ENCODE measurements at regions not wholly inside any gene's neighbourhood (a gene's known extent, or its start where the extent isn't known, plus 50 kb on each side); places are given as distances from the start of the nearest gene placed in this dataset.
"Not testable (repeated sequence)": the region's sequence is repeated elsewhere in the genome, so short reads cannot be mapped to it uniquely, and the experiment has no call there.

GRCh38 chr13:83024955-83025594 is 857.2 kb downstream of the SLITRK1 start:
- Mint-ChIP-seq H3K36me3 (ENCODE audit: low read depth) (no peaks in the 10 kb centered on the region), H3K4me3 (no peak overlapping the region), H3K4me1 (no peaks in the 10 kb centered on the region), H3K9me3 (peaks cover 13% of the 10 kb centered on the region), H3K27ac (no peak overlapping the region), H3K27me3 (no peaks in the 10 kb centered on the region)
- ATAC-seq (replicated peaks), result no peak

DNA sequence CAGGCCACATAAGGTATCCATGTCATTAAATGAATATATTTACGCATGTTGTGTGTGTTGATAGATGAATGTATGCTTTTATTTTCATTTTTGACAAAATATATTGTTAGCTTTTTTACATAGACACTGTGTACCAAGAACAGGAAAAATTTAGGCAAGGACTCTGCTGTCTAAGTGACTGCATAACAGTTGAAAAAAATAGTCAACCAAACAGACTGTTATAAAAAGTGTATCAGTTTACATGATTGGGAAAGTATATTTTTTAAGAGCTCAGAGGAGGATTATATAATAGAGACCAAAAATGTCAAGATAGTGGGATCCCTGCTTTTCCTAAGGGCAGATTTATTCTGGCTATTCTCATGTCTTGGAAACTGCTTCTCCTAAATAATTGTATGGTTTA is 858.0 kb downstream of the SLITRK1 start:
- H3K36me3 Mint-ChIP-seq (ENCODE audit: low read depth), result no peaks in the 10 kb centered on the region
- no peak for ATAC-seq (replicated peaks)
- H3K4me1 Mint-ChIP-seq, result no peaks in the 10 kb centered on the region
- H3K9me3 Mint-ChIP-seq, result peaks cover 13% of the 10 kb centered on the region
- H3K27ac Mint-ChIP-seq, result no peak overlapping the region
- H3K27me3 Mint-ChIP-seq, result no peaks in the 10 kb centered on the region
- no peak overlapping the region for H3K4me3 Mint-ChIP-seq

- Mint-ChIP-seq H3K9me3 (peaks cover 16% of the 10 kb centered on the region), H3K4me3 (no peak overlapping the region), H3K4me1 (no peaks in the 10 kb centered on the region), H3K36me3 (ENCODE audit: low read depth) (no peaks in the 10 kb centered on the region), H3K27ac (no peak overlapping the region), H3K27me3 (no peaks in the 10 kb centered on the region)
- no peak for ATAC-seq (replicated peaks)
Observed at GRCh38 chr13:83019986-83020385, 862.3 kb downstream of the SLITRK1 start.

GRCh38 chr13:83009987-83010386 is 872.3 kb downstream of the SLITRK1 start:
- Mint-ChIP-seq H3K4me3 (no peak overlapping the region), H3K27me3 (no peaks in the 10 kb centered on the region), H3K9me3 (no peaks in the 10 kb centered on the region), H3K4me1 (no peaks in the 10 kb centered on the region), H3K27ac (no peak overlapping the region), H3K36me3 (ENCODE audit: low read depth) (no peaks in the 10 kb centered on the region)
- ATAC-seq (replicated peaks), result no peak

GRCh38 chr13:83008212-83008929 is 873.9 kb downstream of the SLITRK1 start:
- Mint-ChIP-seq H3K4me3 (no peak overlapping the region), H3K27ac (no peak overlapping the region), H3K9me3 (peaks cover 5% of the 10 kb centered on the region), H3K36me3 (ENCODE audit: low read depth) (no peaks in the 10 kb centered on the region), H3K27me3 (no peaks in the 10 kb centered on the region), H3K4me1 (no peaks in the 10 kb centered on the region)
- ATAC-seq (replicated peaks), result no peak

GRCh38 chr13:83007226-83007625 is 875.0 kb downstream of the SLITRK1 start:
- Mint-ChIP-seq H3K27ac (no peak overlapping the region), H3K36me3 (ENCODE audit: low read depth) (no peaks in the 10 kb centered on the region), H3K27me3 (no peaks in the 10 kb centered on the region), H3K4me3 (no peak overlapping the region), H3K4me1 (no peaks in the 10 kb centered on the region), H3K9me3 (peaks cover 5% of the 10 kb centered on the region)
- no peak for ATAC-seq (replicated peaks)

GRCh38 chr13:83003185-83003584 is 879.1 kb downstream of the SLITRK1 start:
- Mint-ChIP-seq H3K9me3 (peaks cover 10% of the 10 kb centered on the region), H3K27me3 (no peaks in the 10 kb centered on the region), H3K4me3 (no peak overlapping the region), H3K27ac (no peak overlapping the region), H3K36me3 (ENCODE audit: low read depth) (no peaks in the 10 kb centered on the region), H3K4me1 (no peaks in the 10 kb centered on the region)
- ATAC-seq (replicated peaks), result no peak

DNA sequence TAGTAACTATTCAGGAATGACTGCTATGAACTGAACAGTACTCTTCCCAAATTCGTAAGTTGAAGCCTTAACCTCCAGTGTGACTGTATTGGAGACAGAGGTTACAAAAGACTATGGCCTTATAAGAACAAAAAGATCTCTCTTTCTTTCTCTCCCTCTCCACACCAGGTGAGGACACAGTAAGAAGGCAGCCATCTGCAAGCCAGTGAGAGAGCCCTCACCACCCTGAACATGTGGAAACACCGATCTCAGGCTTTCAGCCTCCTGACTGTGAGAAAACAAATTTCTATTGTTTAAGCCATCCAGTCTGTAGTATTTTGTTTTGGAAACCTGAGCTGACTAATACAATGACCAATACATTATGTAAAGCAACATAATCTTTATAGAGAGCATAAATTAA is 888.9 kb downstream of the SLITRK1 start:
- Mint-ChIP-seq H3K27me3 (no peaks in the 10 kb centered on the region), H3K4me1 (no peaks in the 10 kb centered on the region), H3K36me3 (ENCODE audit: low read depth) (no peaks in the 10 kb centered on the region), H3K27ac (no peak overlapping the region), H3K9me3 (peaks cover 3% of the 10 kb centered on the region), H3K4me3 (no peak overlapping the region)
- ATAC-seq (replicated peaks), result no peak

DNA sequence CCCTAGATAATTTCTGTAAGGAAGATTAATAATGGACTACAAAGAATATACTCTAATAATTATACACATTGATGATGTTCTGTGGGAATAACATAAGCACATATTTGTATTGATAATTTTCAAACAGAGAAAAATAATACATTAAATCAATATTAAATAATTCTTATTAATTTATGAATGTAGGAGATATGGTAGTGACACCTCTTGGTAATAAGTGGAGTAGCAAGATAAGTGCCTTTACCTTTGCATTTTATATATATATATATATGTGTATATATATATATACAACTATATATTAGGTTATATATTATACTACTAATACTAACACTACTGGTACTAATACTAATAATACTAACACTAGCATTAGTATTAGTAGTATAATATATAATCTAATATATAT is 905.8 kb downstream of the SLITRK1 start:
- ATAC-seq (replicated peaks), result no peak
- H3K27me3 Mint-ChIP-seq, result no peaks in the 10 kb centered on the region
- H3K4me3 Mint-ChIP-seq, result no peak overlapping the region
- no peak overlapping the region for H3K27ac Mint-ChIP-seq
- H3K4me1 Mint-ChIP-seq, result no peaks in the 10 kb centered on the region
- no peaks in the 10 kb centered on the region for H3K36me3 Mint-ChIP-seq (ENCODE audit: low read depth)
- peaks cover 7% of the 10 kb centered on the region for H3K9me3 Mint-ChIP-seq

GRCh38 chr13:82963226-82964099 is 918.8 kb downstream of the SLITRK1 start:
- H3K9me3 Mint-ChIP-seq, result peaks cover 5% of the 10 kb centered on the region
- no peak for ATAC-seq (replicated peaks)
- no peak overlapping the region for H3K4me3 Mint-ChIP-seq
- no peaks in the 10 kb centered on the region for H3K4me1 Mint-ChIP-seq
- H3K36me3 Mint-ChIP-seq (ENCODE audit: low read depth), result no peaks in the 10 kb centered on the region
- H3K27ac Mint-ChIP-seq, result no peak overlapping the region
- H3K27me3 Mint-ChIP-seq, result no peaks in the 10 kb centered on the region

DNA sequence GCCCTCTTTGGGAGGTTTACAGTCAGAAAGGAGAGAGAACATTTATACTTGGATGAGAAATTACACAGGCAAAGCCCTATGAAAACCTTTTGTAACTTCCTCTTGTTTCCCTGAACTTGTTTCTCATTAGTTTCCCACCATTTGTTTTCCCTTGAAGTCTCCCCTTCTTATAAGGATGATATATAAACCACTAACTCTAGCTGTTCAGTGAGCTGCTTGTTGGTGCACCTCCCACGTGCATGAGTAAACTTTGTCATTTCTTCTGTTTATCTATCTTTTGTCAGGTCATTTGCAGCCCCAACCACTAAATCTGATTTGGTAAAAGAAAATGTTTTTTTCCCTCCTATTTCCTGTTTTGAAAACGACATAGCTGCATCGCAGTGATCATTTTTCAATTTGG is 919.9 kb downstream of the SLITRK1 start:
- H3K4me3 Mint-ChIP-seq, result no peak overlapping the region
- no peak for ATAC-seq (replicated peaks)
- H3K9me3 Mint-ChIP-seq, result peaks cover under 1% of the 10 kb centered on the region
- no peak overlapping the region for H3K27ac Mint-ChIP-seq
- no peaks in the 10 kb centered on the region for H3K4me1 Mint-ChIP-seq
- no peaks in the 10 kb centered on the region for H3K36me3 Mint-ChIP-seq (ENCODE audit: low read depth)
- H3K27me3 Mint-ChIP-seq, result no peaks in the 10 kb centered on the region

- no peak overlapping the region for H3K27ac Mint-ChIP-seq
- no peak overlapping the region for H3K4me3 Mint-ChIP-seq
- no peaks in the 10 kb centered on the region for H3K4me1 Mint-ChIP-seq
- H3K27me3 Mint-ChIP-seq, result no peaks in the 10 kb centered on the region
- H3K36me3 Mint-ChIP-seq (ENCODE audit: low read depth), result no peaks in the 10 kb centered on the region
- ATAC-seq (replicated peaks), result no peak
- peaks cover 3% of the 10 kb centered on the region for H3K9me3 Mint-ChIP-seq
Observed at GRCh38 chr13:82961757-82962156, 920.5 kb downstream of the SLITRK1 start.

DNA sequence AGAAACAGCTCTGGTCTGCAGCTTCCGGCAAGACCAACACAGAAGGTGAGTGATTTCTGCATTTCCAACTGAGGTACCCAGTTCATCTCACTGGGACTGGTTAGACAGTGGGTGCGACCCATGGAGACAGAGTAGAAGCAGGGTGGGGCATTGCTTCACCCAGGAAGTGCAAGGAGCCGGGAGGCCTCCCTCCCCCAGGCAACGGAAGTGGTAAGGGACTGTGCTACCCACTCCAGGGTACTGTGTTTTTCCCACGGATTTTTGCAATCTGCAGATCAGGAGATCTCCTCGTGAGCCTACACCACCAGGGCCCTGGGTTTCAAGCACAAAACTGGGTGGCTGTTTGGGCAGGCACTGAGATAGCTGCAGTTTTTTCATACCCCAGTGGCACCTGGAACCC is 929.9 kb downstream of the SLITRK1 start:
- H3K27me3 Mint-ChIP-seq; H3K36me3 Mint-ChIP-seq (ENCODE audit: low read depth); ATAC-seq (replicated peaks); H3K27ac Mint-ChIP-seq; H3K4me1 Mint-ChIP-seq; H3K4me3 Mint-ChIP-seq: not testable (repeated sequence)
- peaks cover 11% of the 10 kb centered on the region for H3K9me3 Mint-ChIP-seq

DNA sequence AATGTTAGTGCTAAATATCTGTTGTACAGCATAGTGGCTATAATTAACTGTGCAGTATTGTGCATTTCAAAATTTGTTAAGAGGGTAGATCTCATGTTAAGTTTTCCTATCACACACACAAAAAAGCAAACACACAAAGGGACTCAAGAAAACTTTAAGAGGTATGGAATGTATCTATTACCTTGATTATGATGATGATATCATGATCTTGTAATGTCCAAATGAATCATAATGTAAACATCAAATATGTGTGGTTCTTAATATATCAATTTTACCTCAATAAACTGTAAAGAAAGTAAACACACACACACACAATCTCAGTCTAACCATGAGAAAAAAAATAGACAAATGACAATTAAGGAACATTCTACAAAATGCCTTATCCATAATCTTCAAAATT is 934.6 kb downstream of the SLITRK1 start:
- Mint-ChIP-seq H3K4me1 (no peaks in the 10 kb centered on the region), H3K4me3 (no peak overlapping the region), H3K36me3 (ENCODE audit: low read depth) (no peaks in the 10 kb centered on the region), H3K27me3 (no peaks in the 10 kb centered on the region), H3K27ac (no peak overlapping the region), H3K9me3 (no peaks in the 10 kb centered on the region)
- no peak for ATAC-seq (replicated peaks)

DNA sequence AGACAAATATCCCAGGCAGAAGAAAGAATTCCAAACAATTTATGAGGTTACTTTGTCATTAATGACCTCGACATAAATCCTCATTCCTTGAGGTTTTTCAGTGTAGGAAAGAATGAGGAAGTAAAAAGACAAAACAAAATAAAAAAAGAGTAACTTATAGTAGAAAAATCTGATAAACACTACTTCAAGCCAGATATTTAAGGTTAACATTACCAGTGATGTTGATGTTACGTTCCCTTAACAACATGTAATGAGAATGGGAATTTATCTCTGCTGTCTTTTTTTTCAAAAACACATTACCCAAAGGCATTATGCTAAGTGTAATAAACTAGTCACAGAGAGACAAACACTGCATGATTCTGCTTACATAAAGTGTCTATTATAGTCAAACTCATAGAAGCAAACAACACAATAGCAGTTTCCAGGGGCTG is 935.1 kb downstream of the SLITRK1 start:
- Mint-ChIP-seq H3K4me3 (no peak overlapping the region), H3K4me1 (no peaks in the 10 kb centered on the region), H3K36me3 (ENCODE audit: low read depth) (no peaks in the 10 kb centered on the region), H3K9me3 (no peaks in the 10 kb centered on the region), H3K27me3 (no peaks in the 10 kb centered on the region), H3K27ac (no peak overlapping the region)
- no peak for ATAC-seq (replicated peaks)

Data from activated T-helper 17 cell treated with anti-CD3 and anti-CD28 coated beads, Interleukin-2, amount 50 U/mL, for 72 hours (primary cell).